ENCODE measurements at regions not wholly inside any gene's neighbourhood (a gene's known extent, or its start where the extent isn't known, plus 50 kb on each side); places are given as distances from the start of the nearest gene placed in this dataset.

- TF ChIP-seq POLR2AphosphoS5 (IDR thresholded peaks at IDR 0.05; ENCODE audit: borderline replicate concordance, low read depth, low read length) (no peak), EZH2 (IDR thresholded peaks at IDR 0.05) (no peak), FOXP2 (optimal IDR thresholded peaks at IDR 0.05; ENCODE audit: control extremely low read depth, extremely low read length, insufficient read depth) (no peak)
Measured at GRCh38 chr2:184037273-184037672, 561.1 kb upstream of the ZNF804A start.
